HCT116 (cell line): ENCODE measurements at regions not wholly inside any gene's neighbourhood (a gene's known extent, or its start where the extent isn't known, plus 50 kb on each side); places are given as distances from the start of the nearest gene placed in this dataset.

Source experiments
- ATAC-seq: fragments of 200-7000 bp; cut with Tn5 transposase; 2 replicates; pipeline ENCODE4 v1.9.1; 2020; ENCODE audit warnings: mild to moderate bottlenecking, moderate library complexity
- BruUV-seq: library from RNA; stranded (reverse); fragments of 400-500 nt; replicated peaks from 2 replicates; lab custom pipeline; 2021; lab: Mats Ljungman, UMichigan
- CTCF ChIA-PET: fragments of 300-600 bp; sonication (Branson Sonifier 250); formaldehyde crosslinking; loops from one replicate; lab custom pipeline; 2021; ENCODE audit warnings: antibody characterized with exemption; lab: Charles Lee
- POLR2A ChIA-PET: fragments of 300-600, 350-600 bp; sonication (Branson Sonifier 250); formaldehyde crosslinking; loops from one replicate; lab custom pipeline; 2021; ENCODE audit warnings: antibody characterized with exemption; lab: Charles Lee
- RAD21 ChIA-PET, 2 experiments: fragments of 300-600 bp; sonication (Branson Sonifier 250); formaldehyde crosslinking; loops; one replicate each; lab custom pipeline; 2023; ENCODE audit warnings: low total read pairs in 2 of 2; ENCODE audit not compliant: uncharacterized antibody in 2 of 2, unreplicated experiment in 2 of 2, low non-redundant PET in 1 of 2; lab: Charles Lee
- DNase-seq: peaks from one replicate; pipeline ENCODE4 v3.0.0-alpha.2; 2010; ENCODE audit warnings: low read depth, low spot score
- H2AFZ ChIP-seq: fragments of 200-600 bp; shearing (Covaris generic), sonication (generic); 2 replicates; pipeline ENCODE4 v1.6.1; 2017; ENCODE audit warnings: low read depth, mixed run types, mixed read lengths, antibody characterized with exemption, low read length; ENCODE audit not compliant: poor library complexity, severe bottlenecking
- H3K27ac ChIP-seq: 2 replicates; pipeline ENCODE4 v1.5.1; 2012; ENCODE audit warnings: low read depth, low read length
- H3K27me3 ChIP-seq: fragments of 200-600 bp; sonication (generic); 2 replicates; pipeline ENCODE4 v1.6.1; 2016; ENCODE audit warnings: mixed run types, low read length, mixed read lengths; ENCODE audit not compliant: insufficient read depth
- H3K36me3 ChIP-seq, 2 experiments: fragments of 200-500 bp in 1 of 2; fragments of 200-600 bp in 1 of 2; sonication (Bioruptor generic) in 1 of 2; sonication (generic) in 1 of 2; 2 replicates each; pipeline versions ENCODE4 v1.5.1 to v1.6.1; 2014 to 2016; ENCODE audit warnings: low read length in 2 of 2, inconsistent platforms in 1 of 2, mixed read lengths in 1 of 2, mixed run types in 1 of 2; ENCODE audit not compliant: insufficient read depth in 2 of 2, control insufficient read depth in 1 of 2
- H3K4me1 ChIP-seq, 2 experiments: fragments of 200-600 bp in 1 of 2; sonication (generic) in 1 of 2; 2 replicates each; pipeline versions ENCODE4 v1.5.1 to v1.6.1; 2012 to 2017; ENCODE audit warnings: low read length in 2 of 2, inconsistent platforms in 1 of 2, mild to moderate bottlenecking in 1 of 2, mixed read lengths in 1 of 2, mixed run types in 1 of 2, moderate library complexity in 1 of 2; ENCODE audit not compliant: insufficient read depth in 2 of 2, control insufficient read depth in 1 of 2
- H3K4me2 ChIP-seq: fragments of 200-600 bp; sonication (generic); 2 replicates; pipeline ENCODE4 v1.6.1; 2017; ENCODE audit warnings: mixed run types, low read length, mixed read lengths
- H3K4me3 ChIP-seq, 2 experiments: fragments of 200-600 bp in 1 of 2; sonication (generic) in 1 of 2; replicated peaks in 1 of 2; 2 replicates each; pipeline ENCODE4 v1.5.1; 2011 to 2016; ENCODE audit warnings: low read length in 2 of 2, control low read depth in 1 of 2, low read depth in 1 of 2, mild to moderate bottlenecking in 1 of 2, mixed read lengths in 1 of 2, mixed run types in 1 of 2
- H3K79me2 ChIP-seq: fragments of 200-600 bp; sonication (generic); 2 replicates; pipeline ENCODE4 v1.6.1; 2017; ENCODE audit warnings: mild to moderate bottlenecking, mixed run types, low read length, moderate library complexity, mixed read lengths; ENCODE audit not compliant: insufficient read depth
- H3K9ac ChIP-seq: fragments of 200-600 bp; sonication (generic); 2 replicates; pipeline ENCODE4 v1.6.1; 2016; ENCODE audit warnings: low read length, mixed read lengths
- H3K9me2 ChIP-seq: fragments of 200-600 bp; sonication (generic), shearing (Covaris generic); 2 replicates; pipeline ENCODE4 v1.6.1; 2017; ENCODE audit warnings: mixed run types, mild to moderate bottlenecking, moderate library complexity; ENCODE audit not compliant: insufficient read depth
- H3K9me3 ChIP-seq, 2 experiments: fragments of 200-500 bp in 1 of 2; fragments of 200-600 bp in 1 of 2; sonication (Bioruptor generic) in 1 of 2; sonication (generic) in 1 of 2; 2 replicates each; pipeline ENCODE4 v1.6.1; 2014 to 2017; ENCODE audit warnings: low read length in 2 of 2, mixed read lengths in 2 of 2, inconsistent platforms in 1 of 2, low read depth in 1 of 2, mild to moderate bottlenecking in 1 of 2, mixed run types in 1 of 2, moderate library complexity in 1 of 2; ENCODE audit not compliant: control insufficient read depth in 1 of 2, insufficient read depth in 1 of 2
- H4K20me1 ChIP-seq: fragments of 200-600 bp; sonication (generic), shearing (Covaris generic); 2 replicates; pipeline ENCODE4 v1.6.1; 2017; ENCODE audit warnings: mixed run types, mild to moderate bottlenecking, moderate library complexity; ENCODE audit not compliant: insufficient read depth
- CBX3 ChIP-seq: IDR thresholded peaks from 2 replicates; pipeline ENCODE4 v1.6.1; 2012; ENCODE audit warnings: low read depth
- ELF1 ChIP-seq: IDR thresholded peaks from 2 replicates; pipeline ENCODE4 v1.6.1; 2012; ENCODE audit warnings: low read depth, borderline replicate concordance
- EZH2 ChIP-seq: fragments of 200-600 bp; sonication (generic); IDR thresholded peaks from 2 replicates; pipeline ENCODE4 v1.6.1; 2017; ENCODE audit warnings: antibody characterized with exemption, mixed run types
- FOSL1 ChIP-seq: IDR thresholded peaks from 2 replicates; pipeline ENCODE4 v1.6.1; 2012; ENCODE audit warnings: low read depth
- POLR2A ChIP-seq: IDR thresholded peaks from 2 replicates; pipeline ENCODE4 v1.7.0; 2011; ENCODE audit warnings: borderline replicate concordance; ENCODE audit not compliant: insufficient read depth, insufficient read length; ENCODE audit errors: extremely low read depth
- POLR2AphosphoS5 ChIP-seq: IDR thresholded peaks from 2 replicates; pipeline ENCODE4 v1.6.1; 2011; ENCODE audit warnings: mild to moderate bottlenecking, low read depth, low read length, moderate library complexity
- SIN3A ChIP-seq: IDR thresholded peaks from 2 replicates; pipeline ENCODE4 v1.6.1; 2012; ENCODE audit warnings: low read depth
- TCF7L2 ChIP-seq: IDR thresholded peaks from 2 replicates; pipeline ENCODE4 v1.7.0; 2011; ENCODE audit warnings: borderline replicate concordance, inconsistent platforms; ENCODE audit not compliant: insufficient read depth, insufficient read length; ENCODE audit errors: extremely low read depth
- ZFX ChIP-seq: fragments of 450-650 bp; IDR thresholded peaks from 2 replicates; pipeline ENCODE4 v1.6.1; 2017
- ZNF274 ChIP-seq: fragments of 200-500 bp; sonication (Bioruptor generic); IDR thresholded peaks from 2 replicates; pipeline ENCODE4 v1.6.1; 2014; ENCODE audit warnings: mild to moderate bottlenecking, low read depth, low read length, inconsistent platforms
- intact Hi-C: fragments of 100-400 bp; cut with micrococcal nuclease; formaldehyde crosslinking; loops from 2 replicates; pipeline ENCODE4 v1.10.0; 2022
- TF ChIP-seq, protein P1 (sequence below): IDR thresholded peaks from 2 replicates; pipeline ENCODE4 v1.6.1; 2011; ENCODE audit warnings: mild to moderate bottlenecking, low read length, moderate library complexity; ENCODE audit not compliant: insufficient replicate concordance; ENCODE audit errors: extremely low read depth
- TF ChIP-seq, protein P2 (sequence below), 3 experiments: fragments of 200-600 bp in 1 of 3; sonication (generic) in 1 of 3; IDR thresholded peaks in 2 of 3; conservative IDR thresholded peaks in 1 of 3; 2 replicates each; pipeline ENCODE4 v1.5.1; 2012 to 2017; ENCODE audit warnings: low read depth in 2 of 3, low read length in 2 of 3, antibody characterized with exemption in 1 of 3, borderline replicate concordance in 1 of 3, control low read depth in 1 of 3, mild to moderate bottlenecking in 1 of 3, mixed read lengths in 1 of 3, mixed run types in 1 of 3, moderate library complexity in 1 of 3; ENCODE audit not compliant: insufficient read depth in 1 of 3
- TF ChIP-seq, protein P3 (sequence below): IDR thresholded peaks from 2 replicates; pipeline ENCODE4 v1.6.1; 2012

DNA sequence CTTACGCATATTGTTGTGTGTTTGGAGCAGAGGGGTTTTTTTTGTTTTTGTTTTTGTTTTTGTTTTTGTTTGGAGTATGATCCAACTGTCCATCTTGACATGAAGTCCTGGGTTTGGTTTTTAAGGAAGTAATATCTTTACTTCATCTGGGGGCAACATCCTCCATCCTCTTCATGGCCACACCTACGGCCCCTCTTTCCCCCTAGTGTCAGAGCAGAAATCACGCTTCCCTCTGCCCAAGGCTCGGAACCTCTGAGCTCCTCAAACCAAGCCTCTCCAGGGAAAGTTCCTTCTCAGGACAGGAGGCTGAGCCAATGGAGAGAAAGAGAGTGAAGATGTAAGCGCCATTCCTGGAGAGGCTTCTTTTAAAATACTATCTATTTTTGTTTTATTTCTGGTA is 58.6 kb upstream of the PDX1 start:
- no peak for ATAC-seq
- RAD21 ChIA-PET = no interaction called here

More for the DNA sequence above, 58.6 kb upstream of the PDX1 start:
- Histone ChIP-seq H3K4me2 (no peak overlapping the region), H3K4me1 (no peaks in the 10 kb centered on the region), H3K4me3 (no peak overlapping the region), H2AFZ (no peak overlapping the region), H3K79me2 (no peaks in the 10 kb centered on the region), H3K36me3 (no peaks in the 10 kb centered on the region), H3K9ac (no peak overlapping the region), H3K27ac (no peak overlapping the region), H3K9me3 (no peaks in the 10 kb centered on the region), H3K9me2 (no peaks in the 10 kb centered on the region), H3K27me3 (no peaks in the 10 kb centered on the region; the same call in 1 of the 2 replicates), H4K20me1 (no peaks in the 10 kb centered on the region)
- POLR2A ChIA-PET = no interaction called here
- no peak for TF ChIP-seq POLR2AphosphoS5
- TF ChIP-seq ZFX = no peak
- no peak for TF ChIP-seq FOSL1
- TF ChIP-seq POLR2A = no peak
- no peak for TF ChIP-seq ZNF274
- no peak for TF ChIP-seq EZH2
- TF ChIP-seq ELF1 = no peak
- no peak for TF ChIP-seq TCF7L2
- TF ChIP-seq, protein P1, sequence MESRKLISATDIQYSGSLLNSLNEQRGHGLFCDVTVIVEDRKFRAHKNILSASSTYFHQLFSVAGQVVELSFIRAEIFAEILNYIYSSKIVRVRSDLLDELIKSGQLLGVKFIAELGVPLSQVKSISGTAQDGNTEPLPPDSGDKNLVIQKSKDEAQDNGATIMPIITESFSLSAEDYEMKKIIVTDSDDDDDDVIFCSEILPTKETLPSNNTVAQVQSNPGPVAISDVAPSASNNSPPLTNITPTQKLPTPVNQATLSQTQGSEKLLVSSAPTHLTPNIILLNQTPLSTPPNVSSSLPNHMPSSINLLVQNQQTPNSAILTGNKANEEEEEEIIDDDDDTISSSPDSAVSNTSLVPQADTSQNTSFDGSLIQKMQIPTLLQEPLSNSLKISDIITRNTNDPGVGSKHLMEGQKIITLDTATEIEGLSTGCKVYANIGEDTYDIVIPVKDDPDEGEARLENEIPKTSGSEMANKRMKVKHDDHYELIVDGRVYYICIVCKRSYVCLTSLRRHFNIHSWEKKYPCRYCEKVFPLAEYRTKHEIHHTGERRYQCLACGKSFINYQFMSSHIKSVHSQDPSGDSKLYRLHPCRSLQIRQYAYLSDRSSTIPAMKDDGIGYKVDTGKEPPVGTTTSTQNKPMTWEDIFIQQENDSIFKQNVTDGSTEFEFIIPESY = no peak
- TF ChIP-seq, protein P2, sequence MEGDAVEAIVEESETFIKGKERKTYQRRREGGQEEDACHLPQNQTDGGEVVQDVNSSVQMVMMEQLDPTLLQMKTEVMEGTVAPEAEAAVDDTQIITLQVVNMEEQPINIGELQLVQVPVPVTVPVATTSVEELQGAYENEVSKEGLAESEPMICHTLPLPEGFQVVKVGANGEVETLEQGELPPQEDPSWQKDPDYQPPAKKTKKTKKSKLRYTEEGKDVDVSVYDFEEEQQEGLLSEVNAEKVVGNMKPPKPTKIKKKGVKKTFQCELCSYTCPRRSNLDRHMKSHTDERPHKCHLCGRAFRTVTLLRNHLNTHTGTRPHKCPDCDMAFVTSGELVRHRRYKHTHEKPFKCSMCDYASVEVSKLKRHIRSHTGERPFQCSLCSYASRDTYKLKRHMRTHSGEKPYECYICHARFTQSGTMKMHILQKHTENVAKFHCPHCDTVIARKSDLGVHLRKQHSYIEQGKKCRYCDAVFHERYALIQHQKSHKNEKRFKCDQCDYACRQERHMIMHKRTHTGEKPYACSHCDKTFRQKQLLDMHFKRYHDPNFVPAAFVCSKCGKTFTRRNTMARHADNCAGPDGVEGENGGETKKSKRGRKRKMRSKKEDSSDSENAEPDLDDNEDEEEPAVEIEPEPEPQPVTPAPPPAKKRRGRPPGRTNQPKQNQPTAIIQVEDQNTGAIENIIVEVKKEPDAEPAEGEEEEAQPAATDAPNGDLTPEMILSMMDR (IDR thresholded peaks at IDR 0.05 in 2 of 3, conservative IDR thresholded peaks at IDR 0.05 in 1 of 3; ENCODE audit: borderline replicate concordance in 1 of 3, insufficient read depth in 1 of 3, low read depth in 2 of 3, low read length in 2 of 3) = no peak
- no peak for TF ChIP-seq CBX3
- TF ChIP-seq, protein P3, sequence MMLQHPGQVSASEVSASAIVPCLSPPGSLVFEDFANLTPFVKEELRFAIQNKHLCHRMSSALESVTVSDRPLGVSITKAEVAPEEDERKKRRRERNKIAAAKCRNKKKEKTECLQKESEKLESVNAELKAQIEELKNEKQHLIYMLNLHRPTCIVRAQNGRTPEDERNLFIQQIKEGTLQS = no peak
- TF ChIP-seq SIN3A = no peak
- intact Hi-C loops = no loop called here
- BruUV-seq = no TSS peak
- no peak for DNase-seq
- CTCF ChIA-PET = interaction anchor here (2.7 kb wide), 1 partner anchor 93 kb away, joined by 8 read pairs; no protein-coding TSS in a partner anchor
